MM.1S (cell line): ENCODE measurements at regions not wholly inside any gene's neighbourhood (a gene's known extent, or its start where the extent isn't known, plus 50 kb on each side); places are given as distances from the start of the nearest gene placed in this dataset.

Source experiments
- DNase-seq: peaks from one replicate; pipeline ENCODE4 v3.0.0-alpha.2; 2015
- H2AFZ ChIP-seq: fragments of 300-600 bp; sonication (generic); 2 replicates; pipeline ENCODE4 v1.6.0; 2016; ENCODE audit warnings: antibody characterized with exemption, low read length
- H3F3A ChIP-seq: fragments of 300-600 bp; sonication (generic); 2 replicates; pipeline ENCODE4 v1.6.1; 2016; ENCODE audit warnings: mild to moderate bottlenecking, antibody characterized with exemption, low read length, moderate library complexity, mixed read lengths; ENCODE audit not compliant: insufficient read depth
- H3K27ac ChIP-seq: fragments of 300-600 bp; sonication (generic); 2 replicates; pipeline ENCODE4 v1.5.1; 2016; ENCODE audit warnings: mild to moderate bottlenecking, low read length
- H3K27me3 ChIP-seq: fragments of 300-600 bp; sonication (generic); replicated peaks from 2 replicates; pipeline ENCODE4 v1.6.0; 2016; ENCODE audit warnings: low read length; ENCODE audit not compliant: insufficient read depth
- H3K36me3 ChIP-seq: fragments of 300-600 bp; sonication (generic); replicated peaks from 2 replicates; pipeline ENCODE4 v1.6.1; 2016; ENCODE audit warnings: mild to moderate bottlenecking, low read length, mixed read lengths; ENCODE audit not compliant: insufficient read depth
- H3K4me1 ChIP-seq: fragments of 300-600 bp; sonication (generic); 2 replicates; pipeline ENCODE4 v1.6.1; 2016; ENCODE audit warnings: low read length, mixed read lengths
- H3K4me2 ChIP-seq: fragments of 300-600 bp; sonication (generic); 2 replicates; pipeline ENCODE4 v1.6.0; 2016; ENCODE audit warnings: low read depth, low read length
- H3K4me3 ChIP-seq: fragments of 300-600 bp; sonication (generic); 2 replicates; pipeline ENCODE4 v1.5.1; 2016; ENCODE audit warnings: low read length, mixed read lengths
- H3K79me2 ChIP-seq: fragments of 300-600 bp; sonication (generic); 2 replicates; pipeline ENCODE4 v1.6.1; 2016; ENCODE audit warnings: mixed run types, low read length, mixed read lengths
- H3K9ac ChIP-seq: fragments of 300-600 bp; sonication (generic); 2 replicates; pipeline ENCODE4 v1.6.1; 2016; ENCODE audit warnings: low read length, mixed read lengths
- H3K9me2 ChIP-seq: fragments of 300-600 bp; sonication (generic); replicated peaks from 2 replicates; pipeline ENCODE4 v1.6.1; 2016; ENCODE audit warnings: mild to moderate bottlenecking, low read length, mixed read lengths; ENCODE audit not compliant: insufficient read depth
- H3K9me3 ChIP-seq: fragments of 300-600 bp; sonication (generic); replicated peaks from 2 replicates; pipeline ENCODE4 v1.6.1; 2016; ENCODE audit warnings: mild to moderate bottlenecking, low read length, mixed read lengths; ENCODE audit not compliant: insufficient read depth
- H4K20me1 ChIP-seq: fragments of 300-600 bp; sonication (generic); 2 replicates; pipeline ENCODE4 v1.6.1; 2016; ENCODE audit warnings: mild to moderate bottlenecking, low read length, moderate library complexity, mixed read lengths; ENCODE audit not compliant: insufficient read depth
- EZH2 ChIP-seq: fragments of 300-600 bp; sonication (generic); optimal IDR thresholded peaks from 2 replicates; pipeline ENCODE3; 2017; ENCODE audit warnings: low read depth, mild to moderate bottlenecking, antibody characterized with exemption, low read length, mixed read lengths
- EZH2phosphoT487 ChIP-seq: fragments of 300-600 bp; sonication (generic); IDR thresholded peaks from 2 replicates; pipeline ENCODE4 v1.6.1; 2018; ENCODE audit warnings: antibody characterized with exemption, low read length
- TF ChIP-seq, protein P1 (sequence below): fragments of 300-600 bp; sonication (generic); IDR thresholded peaks from 2 replicates; pipeline ENCODE4 v1.5.1; 2016; ENCODE audit warnings: antibody characterized with exemption, low read length, mixed read lengths

DNA sequence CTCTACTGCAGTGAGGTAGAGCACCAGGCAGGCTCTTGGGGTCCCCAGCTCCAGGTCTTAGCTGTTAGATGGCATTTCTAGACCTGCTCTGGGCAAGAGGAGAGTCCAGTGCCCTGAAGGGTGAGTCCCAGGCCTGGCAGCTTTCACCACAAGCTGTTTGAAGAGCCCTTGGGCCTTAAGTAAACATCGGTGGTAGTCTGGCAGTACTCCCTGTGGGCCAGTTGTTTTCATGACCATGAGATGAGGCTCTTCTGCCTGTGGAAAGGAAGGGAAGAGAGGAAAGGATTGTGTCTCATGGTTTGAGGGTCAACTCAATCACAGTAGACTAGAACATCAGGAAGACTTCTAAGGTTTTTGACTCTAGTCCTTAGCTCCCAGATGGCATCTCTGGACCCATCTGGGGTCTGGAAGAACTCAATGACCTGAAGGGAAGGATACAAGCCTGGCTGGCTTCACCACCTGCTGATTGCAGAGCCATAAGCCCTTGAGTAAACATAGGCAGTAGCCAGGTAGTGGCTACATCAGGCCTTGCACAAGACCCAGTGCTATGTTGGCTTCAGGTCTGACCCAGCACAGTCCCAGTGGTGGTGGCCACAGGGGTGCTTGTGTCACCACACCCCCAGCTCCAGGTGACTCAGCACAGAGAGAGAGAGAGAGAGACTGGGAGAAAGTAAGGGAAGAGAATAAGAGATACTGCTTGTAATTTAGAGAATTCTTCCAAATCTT, 114.3 kb upstream of the PCSK5 start:
- no peak overlapping the region for H3K4me3 ChIP-seq
- no peaks in the 10 kb centered on the region for H3K9me2 ChIP-seq
- no peaks in the 10 kb centered on the region for H3K36me3 ChIP-seq
- no peak overlapping the region for H3K9ac ChIP-seq
- H3K4me2 ChIP-seq, result no peak overlapping the region
- H2AFZ ChIP-seq, result no peak overlapping the region
- DNase-seq, result no peak
- no peaks in the 10 kb centered on the region for H4K20me1 ChIP-seq
- no peaks in the 10 kb centered on the region for H3K4me1 ChIP-seq
- TF ChIP-seq EZH2phosphoT487, result no peak
- TF ChIP-seq, protein P1, sequence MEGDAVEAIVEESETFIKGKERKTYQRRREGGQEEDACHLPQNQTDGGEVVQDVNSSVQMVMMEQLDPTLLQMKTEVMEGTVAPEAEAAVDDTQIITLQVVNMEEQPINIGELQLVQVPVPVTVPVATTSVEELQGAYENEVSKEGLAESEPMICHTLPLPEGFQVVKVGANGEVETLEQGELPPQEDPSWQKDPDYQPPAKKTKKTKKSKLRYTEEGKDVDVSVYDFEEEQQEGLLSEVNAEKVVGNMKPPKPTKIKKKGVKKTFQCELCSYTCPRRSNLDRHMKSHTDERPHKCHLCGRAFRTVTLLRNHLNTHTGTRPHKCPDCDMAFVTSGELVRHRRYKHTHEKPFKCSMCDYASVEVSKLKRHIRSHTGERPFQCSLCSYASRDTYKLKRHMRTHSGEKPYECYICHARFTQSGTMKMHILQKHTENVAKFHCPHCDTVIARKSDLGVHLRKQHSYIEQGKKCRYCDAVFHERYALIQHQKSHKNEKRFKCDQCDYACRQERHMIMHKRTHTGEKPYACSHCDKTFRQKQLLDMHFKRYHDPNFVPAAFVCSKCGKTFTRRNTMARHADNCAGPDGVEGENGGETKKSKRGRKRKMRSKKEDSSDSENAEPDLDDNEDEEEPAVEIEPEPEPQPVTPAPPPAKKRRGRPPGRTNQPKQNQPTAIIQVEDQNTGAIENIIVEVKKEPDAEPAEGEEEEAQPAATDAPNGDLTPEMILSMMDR, result no peak
- TF ChIP-seq EZH2, result no peak
- H3F3A ChIP-seq, result no peaks in the 10 kb centered on the region
- no peaks in the 10 kb centered on the region for H3K79me2 ChIP-seq
- H3K27me3 ChIP-seq, result no peaks in the 10 kb centered on the region
- H3K27ac ChIP-seq, result no peak overlapping the region
- no peaks in the 10 kb centered on the region for H3K9me3 ChIP-seq

DNA sequence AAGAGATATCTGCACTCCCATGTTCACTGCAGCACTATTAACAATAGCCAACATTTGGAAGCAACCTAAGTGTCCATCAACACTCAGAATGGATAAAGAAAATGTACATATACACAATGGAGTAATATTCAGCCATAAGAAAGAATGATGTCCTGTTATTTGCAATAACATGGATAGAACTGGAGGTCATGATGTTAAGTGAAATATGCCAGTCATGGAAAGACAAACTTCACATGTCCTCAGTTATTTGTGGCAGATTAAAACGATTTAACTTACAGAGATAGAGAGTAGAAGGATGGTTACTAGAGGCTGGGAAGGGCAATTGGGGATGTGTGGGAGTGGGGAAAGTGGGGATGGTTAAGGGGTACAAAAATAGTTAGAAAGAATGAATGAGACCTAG, 110.3 kb upstream of the PCSK5 start:
- Histone ChIP-seq H3K9me2 (no peaks in the 10 kb centered on the region), H3K79me2 (no peaks in the 10 kb centered on the region), H3K9me3 (no peaks in the 10 kb centered on the region), H3K27ac (no peak overlapping the region), H3K4me3 (no peak overlapping the region), H3K4me1 (no peaks in the 10 kb centered on the region), H3K9ac (no peak overlapping the region), H2AFZ (no peak overlapping the region), H3K36me3 (no peaks in the 10 kb centered on the region), H4K20me1 (no peaks in the 10 kb centered on the region), H3F3A (no peaks in the 10 kb centered on the region), H3K27me3 (no peaks in the 10 kb centered on the region), H3K4me2 (no peak overlapping the region)
- DNase-seq, result no peak
- TF ChIP-seq EZH2phosphoT487, result no peak
- TF ChIP-seq, protein P1, result no peak
- TF ChIP-seq EZH2, result no peak

DNA sequence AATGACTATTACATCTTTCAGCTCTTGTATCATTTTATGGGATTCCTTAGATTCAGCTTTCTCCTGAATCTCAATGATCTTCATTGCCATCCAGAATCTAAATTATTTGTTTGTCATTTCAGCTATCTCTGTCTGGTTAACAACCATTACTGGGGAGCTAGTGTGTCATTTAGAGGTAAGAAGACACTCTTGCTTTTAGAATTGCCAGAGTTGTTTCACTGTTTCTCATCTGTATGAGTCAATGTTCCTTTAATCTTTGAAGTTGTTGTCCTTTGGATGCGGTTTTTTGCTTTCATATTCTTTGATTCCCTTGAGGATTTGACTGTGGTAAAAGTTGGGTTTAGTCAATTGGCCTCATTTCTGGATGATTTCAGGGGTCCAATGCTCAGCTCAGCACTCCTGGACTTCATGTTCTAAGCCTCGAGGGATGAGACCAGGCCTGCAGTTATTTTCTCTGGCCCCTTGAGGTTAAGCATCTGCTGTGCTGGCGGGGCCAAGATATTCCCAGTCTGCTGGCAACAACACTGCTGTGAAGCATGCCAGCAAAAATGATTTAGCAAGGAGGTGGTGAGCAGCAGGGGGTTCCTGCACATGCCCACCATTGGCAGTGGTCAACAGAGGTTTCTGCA, 102.4 kb upstream of the PCSK5 start:
- Histone ChIP-seq H3K9me3 (no peaks in the 10 kb centered on the region), H3K4me2 (no peak overlapping the region), H3K36me3 (no peaks in the 10 kb centered on the region), H3K9ac (no peak overlapping the region), H2AFZ (no peak overlapping the region), H3F3A (no peaks in the 10 kb centered on the region), H3K27ac (no peak overlapping the region), H3K9me2 (no peaks in the 10 kb centered on the region; the same call in 1 of the 2 replicates), H3K4me1 (no peaks in the 10 kb centered on the region), H3K27me3 (no peaks in the 10 kb centered on the region), H4K20me1 (no peaks in the 10 kb centered on the region), H3K79me2 (no peaks in the 10 kb centered on the region), H3K4me3 (no peak overlapping the region)
- no peak for TF ChIP-seq EZH2phosphoT487
- no peak for TF ChIP-seq EZH2
- TF ChIP-seq, protein P1, result no peak
- DNase-seq, result no peak
